IMR-90 (cell line): ENCODE measurements at regions not wholly inside any gene's neighbourhood (a gene's known extent, or its start where the extent isn't known, plus 50 kb on each side); places are given as distances from the start of the nearest gene placed in this dataset.

Experiments
- ATAC-seq: fragments of 200-7000 bp; cut with Tn5 transposase; 2 replicates; pipeline ENCODE4 v1.9.1; 2020; ENCODE audit warnings: low read depth, mild to moderate bottlenecking, moderate library complexity
- BruUV-seq: library from RNA; stranded (reverse); fragments of 400-500 nt; replicated peaks from 2 replicates; lab custom pipeline; 2021; lab: Mats Ljungman, UMichigan
- CTCF ChIA-PET: fragments of 300-600 bp; formaldehyde crosslinking; extraction: SDS; loops from one replicate; lab custom pipeline; 2021; ENCODE audit warnings: antibody characterized with exemption; lab: Yijun Ruan, JAX
- POLR2A ChIA-PET: fragments of 300-600 bp; sonication (Branson Sonifier 250); formaldehyde crosslinking; loops from one replicate; lab custom pipeline; 2022; ENCODE audit warnings: antibody characterized with exemption; ENCODE audit not compliant: unreplicated experiment; lab: Charles Lee
- DNase-seq: peaks from one replicate; pipeline ENCODE4 v3.0.0; 2013
- H2AFZ ChIP-seq: replicated peaks from 2 replicates; pipeline ENCODE3; 2013; ENCODE audit warnings: low read length, mild to moderate bottlenecking; ENCODE audit not compliant: poor library complexity
- H2AK5ac ChIP-seq: 2 replicates; pipeline ENCODE4 v1.6.1; 2013; ENCODE audit warnings: low read depth, low read length, inconsistent platforms
- H2AK9ac ChIP-seq: replicated peaks from 2 replicates; pipeline ENCODE3; 2013; ENCODE audit warnings: mild to moderate bottlenecking, low read depth, low read length, moderate library complexity; ENCODE audit not compliant: poor library complexity
- H2BK120ac ChIP-seq: 2 replicates; pipeline ENCODE4 v1.6.1; 2013; ENCODE audit warnings: low read depth, low read length, inconsistent platforms
- H2BK15ac ChIP-seq: 3 replicates; pipeline ENCODE4 v1.6.1; 2013; ENCODE audit warnings: low read depth, low read length, inconsistent platforms
- H2BK20ac ChIP-seq: 2 replicates; pipeline ENCODE4 v1.6.1; 2013; ENCODE audit warnings: low read depth, mild to moderate bottlenecking, inconsistent platforms, low read length, moderate library complexity
- H2BK5ac ChIP-seq: 2 replicates; pipeline ENCODE4 v1.6.1; 2013; ENCODE audit warnings: mild to moderate bottlenecking, low read depth, low read length, inconsistent platforms; ENCODE audit not compliant: poor library complexity, severe bottlenecking
- H3K14ac ChIP-seq: replicated peaks from 2 replicates; pipeline ENCODE4 v1.6.1; 2013; ENCODE audit warnings: low read depth, low read length, inconsistent platforms
- H3K18ac ChIP-seq: 2 replicates; pipeline ENCODE4 v1.6.1; 2013; ENCODE audit warnings: low read depth, low read length, control low read depth
- H3K23ac ChIP-seq: 2 replicates; pipeline ENCODE4 v1.6.1; 2013; ENCODE audit warnings: low read depth, low read length, inconsistent platforms
- H3K27ac ChIP-seq: 2 replicates; pipeline ENCODE4 v1.5.1; 2013; ENCODE audit warnings: mild to moderate bottlenecking, control low read depth, low read length; ENCODE audit not compliant: insufficient read depth
- H3K27me3 ChIP-seq: 2 replicates; pipeline ENCODE4 v1.6.1; 2013; ENCODE audit warnings: low read length; ENCODE audit not compliant: control insufficient read depth, insufficient read depth
- H3K36me3 ChIP-seq: 2 replicates; pipeline ENCODE4 v1.6.1; 2013; ENCODE audit warnings: low read length, mixed read lengths; ENCODE audit not compliant: control insufficient read depth, insufficient read depth
- H3K4ac ChIP-seq: 2 replicates; pipeline ENCODE4 v1.6.1; 2013; ENCODE audit warnings: low read depth, low read length, inconsistent platforms
- H3K4me1 ChIP-seq: 2 replicates; pipeline ENCODE4 v1.6.1; 2013; ENCODE audit warnings: low read length, mixed read lengths; ENCODE audit not compliant: control insufficient read depth, insufficient read depth
- H3K4me2 ChIP-seq: 2 replicates; pipeline ENCODE4 v1.6.1; 2013; ENCODE audit warnings: low read depth, mild to moderate bottlenecking, control low read depth, low read length, moderate library complexity
- H3K4me3 ChIP-seq: 2 replicates; pipeline ENCODE4 v1.5.1; 2013; ENCODE audit warnings: low read depth, mild to moderate bottlenecking, control low read depth, low read length, moderate library complexity; ENCODE audit not compliant: insufficient read depth
- H3K56ac ChIP-seq: 2 replicates; pipeline ENCODE4 v1.6.1; 2013; ENCODE audit warnings: low read length, inconsistent platforms; ENCODE audit not compliant: insufficient read depth; ENCODE audit errors: extremely low read depth
- H3K79me1 ChIP-seq, 2 experiments: 2 replicates each; pipeline ENCODE4 v1.6.1; 2013; ENCODE audit warnings: low read length in 2 of 2, inconsistent platforms in 1 of 2, low read depth in 1 of 2
- H3K9ac ChIP-seq: 2 replicates; pipeline ENCODE4 v1.6.1; 2013; ENCODE audit warnings: low read depth, low read length, control low read depth
- H3K9me1 ChIP-seq: 2 replicates; pipeline ENCODE4 v1.6.1; 2013; ENCODE audit warnings: low read length, inconsistent platforms; ENCODE audit not compliant: insufficient read depth
- H3K9me3 ChIP-seq: 2 replicates; pipeline ENCODE4 v1.6.1; 2013; ENCODE audit warnings: low read length; ENCODE audit not compliant: control insufficient read depth, insufficient read depth
- H4K20me1 ChIP-seq: 2 replicates; pipeline ENCODE4 v1.6.1; 2013; ENCODE audit warnings: low read length, inconsistent platforms; ENCODE audit not compliant: insufficient read depth
- H4K5ac ChIP-seq: 2 replicates; pipeline ENCODE4 v1.6.1; 2013; ENCODE audit warnings: mild to moderate bottlenecking, low read depth, low read length, control low read depth
- H4K8ac ChIP-seq, 2 experiments: 2 replicates each; pipeline ENCODE4 v1.6.1; 2013; ENCODE audit warnings: low read depth in 2 of 2, low read length in 2 of 2, control low read depth in 1 of 2, inconsistent platforms in 1 of 2
- H4K91ac ChIP-seq: 2 replicates; pipeline ENCODE4 v1.6.1; 2013; ENCODE audit warnings: low read depth, low read length, inconsistent platforms; ENCODE audit not compliant: insufficient read depth
- BHLHE40 ChIP-seq: fragments of 150-350 bp; IDR thresholded peaks from 2 replicates; pipeline ENCODE4 v1.6.1; 2016; ENCODE audit warnings: mild to moderate bottlenecking, low read depth, low read length
- CEBPB ChIP-seq: IDR thresholded peaks from 2 replicates; pipeline ENCODE4 v1.6.1; 2012; ENCODE audit warnings: low read depth, low read length, improper control_type of control experiment
- CHD1 ChIP-seq: IDR thresholded peaks from 2 replicates; pipeline ENCODE4 v1.6.1; 2012; ENCODE audit warnings: low read depth, low read length, improper control_type of control experiment
- FOS ChIP-seq: fragments of 150-350 bp; IDR thresholded peaks from 2 replicates; pipeline ENCODE4 v1.6.1; 2016; ENCODE audit warnings: low read depth, low read length
- MAFK ChIP-seq: IDR thresholded peaks from 2 replicates; pipeline ENCODE4 v1.6.1; 2012; ENCODE audit warnings: low read depth, low read length, improper control_type of control experiment
- MAZ ChIP-seq: IDR thresholded peaks from 2 replicates; pipeline ENCODE4 v1.6.1; 2012; ENCODE audit warnings: low read depth, mild to moderate bottlenecking, low read length, improper control_type of control experiment, moderate library complexity, borderline replicate concordance
- MXI1 ChIP-seq: IDR thresholded peaks from 2 replicates; pipeline ENCODE4 v1.6.1; 2012; ENCODE audit warnings: low read depth, mild to moderate bottlenecking, low read length, moderate library complexity, borderline replicate concordance
- NFE2L2 ChIP-seq: fragments of 150-350 bp; IDR thresholded peaks from 2 replicates; pipeline ENCODE4 v1.6.1; 2016; ENCODE audit warnings: low read depth, mild to moderate bottlenecking, low read length
- POLR2A ChIP-seq: IDR thresholded peaks from 2 replicates; pipeline ENCODE4 v1.6.1; 2012; ENCODE audit warnings: mild to moderate bottlenecking, low read depth, low read length
- RAD21 ChIP-seq: IDR thresholded peaks from 2 replicates; pipeline ENCODE4 v1.6.1; 2012; ENCODE audit warnings: low read length, improper control_type of control experiment
- RCOR1 ChIP-seq: IDR thresholded peaks from 2 replicates; pipeline ENCODE4 v1.6.1; 2012; ENCODE audit warnings: mild to moderate bottlenecking, low read length, improper control_type of control experiment; ENCODE audit not compliant: insufficient replicate concordance
- RFX5 ChIP-seq: IDR thresholded peaks from 2 replicates; pipeline ENCODE4 v1.8.0; 2012; ENCODE audit warnings: low read depth, mild to moderate bottlenecking, low read length, moderate library complexity
- SMC3 ChIP-seq: fragments of 150-350 bp; IDR thresholded peaks from 2 replicates; pipeline ENCODE4 v1.6.1; 2016; ENCODE audit warnings: low read depth, mild to moderate bottlenecking, antibody characterized with exemption, low read length, moderate library complexity
- WGBS, 2 experiments: methylation state at CpG; one replicate each; pipeline versions ENCODE4 v1.1.5 to v1.1.7; 2013; ENCODE audit warnings: missing lambda C conversion rate in 2 of 2; ENCODE audit not compliant: insufficient read length in 1 of 2; ENCODE audit errors: extremely low coverage in 2 of 2; 5-methylcytosine and 5-hydroxymethylcytosine counted together
- dilution Hi-C: fragments of 300-500 bp; cut with HindIII; formaldehyde crosslinking; loops from one replicate; pipeline ENCODE4 v1.14.3; 2018; ENCODE audit warnings: low sequenced_read_pairs; ENCODE audit not compliant: unreplicated experiment
- in situ Hi-C: fragments of 300-500 bp; cut with MboI; formaldehyde crosslinking; loops from 3 replicates; pipeline ENCODE4 v1.14.3; 2019; ENCODE audit warnings: low sequenced_read_pairs, inconsistent platforms, mixed read lengths
- intact Hi-C: fragments of 100-400 bp; cut with micrococcal nuclease; formaldehyde crosslinking; loops from 2 replicates; pipeline ENCODE4 v1.10.0; 2022
- TF ChIP-seq, protein P1 (sequence below): fragments of 150-350 bp; IDR thresholded peaks from 2 replicates; pipeline ENCODE4 v1.6.1; 2017; ENCODE audit warnings: mild to moderate bottlenecking, antibody characterized with exemption, low read length, low read depth
- TF ChIP-seq, protein P2 (sequence below): fragments of 150-350 bp; IDR thresholded peaks from 2 replicates; pipeline ENCODE4 v1.6.1; 2016; ENCODE audit warnings: low read depth, mild to moderate bottlenecking, low read length, moderate library complexity, borderline replicate concordance
- TF ChIP-seq, protein P3 (sequence below): conservative IDR thresholded peaks from 2 replicates; pipeline ENCODE4 v1.5.1; 2012; ENCODE audit warnings: mild to moderate bottlenecking, low read depth, low read length, improper control_type of control experiment

DNA sequence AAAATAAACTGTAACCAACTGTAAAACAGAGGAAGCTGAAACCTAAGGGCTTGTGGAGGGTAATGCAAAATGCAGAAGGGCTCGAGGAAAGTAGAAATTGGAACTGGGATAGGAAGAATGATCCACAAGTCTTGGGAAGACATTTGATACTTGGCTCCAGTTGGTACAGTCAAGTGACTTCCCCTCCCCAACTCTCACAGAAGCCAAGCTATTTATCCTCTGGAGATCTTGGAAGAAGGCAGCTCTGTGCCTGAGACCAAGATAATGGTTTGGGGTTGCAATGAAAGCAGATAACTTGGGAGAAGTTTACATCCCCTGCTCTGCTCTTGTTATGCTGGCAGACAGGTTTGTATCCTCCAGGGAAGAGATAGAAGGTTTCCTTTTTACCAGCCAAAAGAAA is 198.9 kb upstream of the ZC3H12C start:
- H4K8ac ChIP-seq, result no peak overlapping the region
- no peaks in the 10 kb centered on the region for H3K79me1 ChIP-seq
- H4K5ac ChIP-seq, result no peak overlapping the region
- H3K14ac ChIP-seq, result no peak overlapping the region
- CTCF ChIA-PET, result no interaction called here
- no peak overlapping the region for H2BK120ac ChIP-seq
- H2BK5ac ChIP-seq, result no peak overlapping the region
- intact Hi-C loops (no loop called here), in situ Hi-C loops (no loop called here), dilution Hi-C loops (no loop called here)
- POLR2A ChIA-PET, result no interaction called here
- H3K4ac ChIP-seq, result no peak overlapping the region
- H3K27ac ChIP-seq, result no peak overlapping the region
- H2AK5ac ChIP-seq, result no peak overlapping the region
- no peak overlapping the region for H3K9ac ChIP-seq
- H3K4me2 ChIP-seq, result no peak overlapping the region
- H3K18ac ChIP-seq, result no peak overlapping the region
- DNase-seq (no peak), ATAC-seq (no peak)
- no TSS peak for BruUV-seq
- H2BK20ac ChIP-seq, result no peak overlapping the region
- no peak overlapping the region for H3K23ac ChIP-seq
- peaks cover 2% of the 10 kb centered on the region for H3K27me3 ChIP-seq
- no peak overlapping the region for H4K91ac ChIP-seq
- H2AK9ac ChIP-seq, result no peak overlapping the region
- no peaks in the 10 kb centered on the region for H3K4me1 ChIP-seq
- H2BK15ac ChIP-seq, result no peak overlapping the region
- no peaks in the 10 kb centered on the region; the same call in none of the 2 replicates for H3K9me3 ChIP-seq
- H4K20me1 ChIP-seq, result no peaks in the 10 kb centered on the region
- H3K9me1 ChIP-seq, result no peaks in the 10 kb centered on the region
- no peak overlapping the region for H2AFZ ChIP-seq
- H3K36me3 ChIP-seq, result no peaks in the 10 kb centered on the region
- H3K56ac ChIP-seq, result no peak overlapping the region
- TF ChIP-seq NFE2L2 (no peak), RCOR1 (no peak), MXI1 (no peak), CEBPB (no peak), POLR2A (no peak), RFX5 (no peak), MAFK (no peak), CHD1 (no peak), MAZ (no peak), RAD21 (no peak), SMC3 (no peak), FOS (no peak), BHLHE40 (no peak)
- TF ChIP-seq, protein P1, sequence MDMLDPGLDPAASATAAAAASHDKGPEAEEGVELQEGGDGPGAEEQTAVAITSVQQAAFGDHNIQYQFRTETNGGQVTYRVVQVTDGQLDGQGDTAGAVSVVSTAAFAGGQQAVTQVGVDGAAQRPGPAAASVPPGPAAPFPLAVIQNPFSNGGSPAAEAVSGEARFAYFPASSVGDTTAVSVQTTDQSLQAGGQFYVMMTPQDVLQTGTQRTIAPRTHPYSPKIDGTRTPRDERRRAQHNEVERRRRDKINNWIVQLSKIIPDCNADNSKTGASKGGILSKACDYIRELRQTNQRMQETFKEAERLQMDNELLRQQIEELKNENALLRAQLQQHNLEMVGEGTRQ, result no peak
- TF ChIP-seq, protein P2, sequence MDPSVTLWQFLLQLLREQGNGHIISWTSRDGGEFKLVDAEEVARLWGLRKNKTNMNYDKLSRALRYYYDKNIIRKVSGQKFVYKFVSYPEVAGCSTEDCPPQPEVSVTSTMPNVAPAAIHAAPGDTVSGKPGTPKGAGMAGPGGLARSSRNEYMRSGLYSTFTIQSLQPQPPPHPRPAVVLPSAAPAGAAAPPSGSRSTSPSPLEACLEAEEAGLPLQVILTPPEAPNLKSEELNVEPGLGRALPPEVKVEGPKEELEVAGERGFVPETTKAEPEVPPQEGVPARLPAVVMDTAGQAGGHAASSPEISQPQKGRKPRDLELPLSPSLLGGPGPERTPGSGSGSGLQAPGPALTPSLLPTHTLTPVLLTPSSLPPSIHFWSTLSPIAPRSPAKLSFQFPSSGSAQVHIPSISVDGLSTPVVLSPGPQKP, result no peak
- TF ChIP-seq, protein P3, sequence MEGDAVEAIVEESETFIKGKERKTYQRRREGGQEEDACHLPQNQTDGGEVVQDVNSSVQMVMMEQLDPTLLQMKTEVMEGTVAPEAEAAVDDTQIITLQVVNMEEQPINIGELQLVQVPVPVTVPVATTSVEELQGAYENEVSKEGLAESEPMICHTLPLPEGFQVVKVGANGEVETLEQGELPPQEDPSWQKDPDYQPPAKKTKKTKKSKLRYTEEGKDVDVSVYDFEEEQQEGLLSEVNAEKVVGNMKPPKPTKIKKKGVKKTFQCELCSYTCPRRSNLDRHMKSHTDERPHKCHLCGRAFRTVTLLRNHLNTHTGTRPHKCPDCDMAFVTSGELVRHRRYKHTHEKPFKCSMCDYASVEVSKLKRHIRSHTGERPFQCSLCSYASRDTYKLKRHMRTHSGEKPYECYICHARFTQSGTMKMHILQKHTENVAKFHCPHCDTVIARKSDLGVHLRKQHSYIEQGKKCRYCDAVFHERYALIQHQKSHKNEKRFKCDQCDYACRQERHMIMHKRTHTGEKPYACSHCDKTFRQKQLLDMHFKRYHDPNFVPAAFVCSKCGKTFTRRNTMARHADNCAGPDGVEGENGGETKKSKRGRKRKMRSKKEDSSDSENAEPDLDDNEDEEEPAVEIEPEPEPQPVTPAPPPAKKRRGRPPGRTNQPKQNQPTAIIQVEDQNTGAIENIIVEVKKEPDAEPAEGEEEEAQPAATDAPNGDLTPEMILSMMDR, result no peak
- WGBS, 2 experiments, result no CpG with 5 or more reads among the region's 1 CpG
- no peak overlapping the region for H3K4me3 ChIP-seq
